ENCODE measurements at regions not wholly inside any gene's neighbourhood (a gene's known extent, or its start where the extent isn't known, plus 50 kb on each side); places are given as distances from the start of the nearest gene placed in this dataset.

- TF ChIP-seq CTCF (IDR thresholded peaks at IDR 0.05; ENCODE audit: insufficient read depth, low read length): no peak
- TF ChIP-seq POLR2AphosphoS5 (IDR thresholded peaks at IDR 0.05; ENCODE audit: low read depth): no peak
Observed at GRCh38 chr2:138187221-138187620, 222.9 kb downstream of the HNMT start.

Data from HL-60 (cell line).